Keratinocyte (primary cell): ENCODE measurements at regions not wholly inside any gene's neighbourhood (a gene's known extent, or its start where the extent isn't known, plus 50 kb on each side); places are given as distances from the start of the nearest gene placed in this dataset.

Source experiments
- EZH2 ChIP-seq: IDR thresholded peaks from one replicate; pipeline ENCODE4 v1.6.1; 2012; ENCODE audit warnings: inconsistent platforms, mild to moderate bottlenecking, low read length, moderate library complexity
- TF ChIP-seq, protein P1 (sequence below), 3 experiments: IDR thresholded peaks in 1 of 3; conservative IDR thresholded peaks in 1 of 3; optimal IDR thresholded peaks in 1 of 3; 2 replicates in 2 of 3; 3 replicates in 1 of 3; pipeline versions ENCODE3 to v1.5.1; 2011; ENCODE audit warnings: low read length in 3 of 3, mild to moderate bottlenecking in 3 of 3, moderate library complexity in 2 of 3, control low read depth in 1 of 3, inconsistent platforms in 1 of 3; ENCODE audit not compliant: insufficient read depth in 2 of 3; ENCODE audit errors: extremely low read depth in 1 of 3

DNA sequence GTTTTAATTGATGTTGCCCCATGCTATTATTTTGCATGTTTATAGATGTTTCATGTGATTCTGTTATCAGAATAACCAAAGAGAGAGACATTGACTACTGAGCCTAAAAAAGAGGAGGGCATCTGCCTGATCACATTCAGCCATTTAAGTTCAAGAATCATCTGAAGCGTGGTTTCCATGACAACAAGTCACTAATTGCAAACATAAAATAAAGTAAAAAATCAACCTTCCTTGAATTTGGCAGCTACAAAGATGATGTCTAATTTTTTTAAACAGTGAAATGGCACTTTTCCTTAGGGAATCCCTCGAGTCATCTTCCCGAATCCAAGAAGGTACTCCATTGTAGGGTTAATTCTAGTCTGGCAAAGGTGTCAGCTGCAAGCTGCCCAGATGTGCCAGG is 884.2 kb downstream of the DIAPH3 start:
- TF ChIP-seq, protein P1, sequence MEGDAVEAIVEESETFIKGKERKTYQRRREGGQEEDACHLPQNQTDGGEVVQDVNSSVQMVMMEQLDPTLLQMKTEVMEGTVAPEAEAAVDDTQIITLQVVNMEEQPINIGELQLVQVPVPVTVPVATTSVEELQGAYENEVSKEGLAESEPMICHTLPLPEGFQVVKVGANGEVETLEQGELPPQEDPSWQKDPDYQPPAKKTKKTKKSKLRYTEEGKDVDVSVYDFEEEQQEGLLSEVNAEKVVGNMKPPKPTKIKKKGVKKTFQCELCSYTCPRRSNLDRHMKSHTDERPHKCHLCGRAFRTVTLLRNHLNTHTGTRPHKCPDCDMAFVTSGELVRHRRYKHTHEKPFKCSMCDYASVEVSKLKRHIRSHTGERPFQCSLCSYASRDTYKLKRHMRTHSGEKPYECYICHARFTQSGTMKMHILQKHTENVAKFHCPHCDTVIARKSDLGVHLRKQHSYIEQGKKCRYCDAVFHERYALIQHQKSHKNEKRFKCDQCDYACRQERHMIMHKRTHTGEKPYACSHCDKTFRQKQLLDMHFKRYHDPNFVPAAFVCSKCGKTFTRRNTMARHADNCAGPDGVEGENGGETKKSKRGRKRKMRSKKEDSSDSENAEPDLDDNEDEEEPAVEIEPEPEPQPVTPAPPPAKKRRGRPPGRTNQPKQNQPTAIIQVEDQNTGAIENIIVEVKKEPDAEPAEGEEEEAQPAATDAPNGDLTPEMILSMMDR (optimal IDR thresholded peaks at IDR 0.05 in 1 of 3, IDR thresholded peaks at IDR 0.05 in 1 of 3, conservative IDR thresholded peaks at IDR 0.05 in 1 of 3; ENCODE audit: extremely low read depth in 1 of 3, insufficient read depth in 2 of 3, low read length in 3 of 3): no peak
- no peak for TF ChIP-seq EZH2
